ENCODE measurements at regions not wholly inside any gene's neighbourhood (a gene's known extent, or its start where the extent isn't known, plus 50 kb on each side); places are given as distances from the start of the nearest gene placed in this dataset.

DNA sequence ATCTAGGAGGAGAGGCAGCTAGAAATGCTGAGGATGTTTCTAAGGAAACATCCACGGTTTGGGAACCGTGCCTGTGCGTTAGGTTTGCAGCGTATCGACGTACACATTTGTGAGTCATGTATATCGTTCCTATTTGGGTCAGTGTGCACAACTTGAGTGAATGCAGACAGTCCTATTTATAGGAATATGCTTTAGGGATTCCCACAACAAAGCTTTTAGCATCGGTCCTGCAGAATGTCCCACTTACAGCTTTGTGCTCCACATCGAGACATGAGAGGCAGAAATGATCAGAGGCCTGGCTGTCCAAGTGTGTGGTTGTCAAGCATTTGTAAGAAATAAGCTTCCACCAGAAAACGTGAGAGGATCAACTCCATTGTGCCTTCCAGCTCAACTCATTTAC lies 1282.7 kb upstream of the WWC1 start:
- TF ChIP-seq, protein P1, sequence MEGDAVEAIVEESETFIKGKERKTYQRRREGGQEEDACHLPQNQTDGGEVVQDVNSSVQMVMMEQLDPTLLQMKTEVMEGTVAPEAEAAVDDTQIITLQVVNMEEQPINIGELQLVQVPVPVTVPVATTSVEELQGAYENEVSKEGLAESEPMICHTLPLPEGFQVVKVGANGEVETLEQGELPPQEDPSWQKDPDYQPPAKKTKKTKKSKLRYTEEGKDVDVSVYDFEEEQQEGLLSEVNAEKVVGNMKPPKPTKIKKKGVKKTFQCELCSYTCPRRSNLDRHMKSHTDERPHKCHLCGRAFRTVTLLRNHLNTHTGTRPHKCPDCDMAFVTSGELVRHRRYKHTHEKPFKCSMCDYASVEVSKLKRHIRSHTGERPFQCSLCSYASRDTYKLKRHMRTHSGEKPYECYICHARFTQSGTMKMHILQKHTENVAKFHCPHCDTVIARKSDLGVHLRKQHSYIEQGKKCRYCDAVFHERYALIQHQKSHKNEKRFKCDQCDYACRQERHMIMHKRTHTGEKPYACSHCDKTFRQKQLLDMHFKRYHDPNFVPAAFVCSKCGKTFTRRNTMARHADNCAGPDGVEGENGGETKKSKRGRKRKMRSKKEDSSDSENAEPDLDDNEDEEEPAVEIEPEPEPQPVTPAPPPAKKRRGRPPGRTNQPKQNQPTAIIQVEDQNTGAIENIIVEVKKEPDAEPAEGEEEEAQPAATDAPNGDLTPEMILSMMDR (IDR thresholded peaks at IDR 0.05; ENCODE audit: low read depth, low read length): no peak
- DNase-seq (ENCODE audit: extremely low read depth, low read depth): no peak

DNA sequence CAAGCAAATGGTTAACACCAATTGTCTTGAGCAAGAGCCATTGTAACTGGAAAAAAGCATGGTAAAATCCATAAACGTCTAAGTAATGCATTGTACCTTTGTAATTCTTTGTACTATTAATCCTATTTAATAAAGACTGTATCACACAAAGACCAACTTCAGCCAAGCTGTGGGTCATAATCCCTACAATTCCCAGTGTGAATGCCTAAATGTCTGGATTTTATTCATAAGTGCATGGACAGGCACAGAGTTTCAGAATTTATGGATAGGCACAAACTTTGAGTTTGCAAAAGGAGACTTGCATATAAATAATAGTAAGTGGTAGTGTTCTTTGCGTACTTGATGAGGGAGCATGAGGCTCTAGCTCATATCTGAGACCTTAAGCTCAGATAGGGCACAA lies 1280.2 kb upstream of the WWC1 start:
- TF ChIP-seq, protein P1 (IDR thresholded peaks at IDR 0.05; ENCODE audit: low read depth, low read length): no peak
- DNase-seq (ENCODE audit: extremely low read depth, low read depth): no peak

DNA sequence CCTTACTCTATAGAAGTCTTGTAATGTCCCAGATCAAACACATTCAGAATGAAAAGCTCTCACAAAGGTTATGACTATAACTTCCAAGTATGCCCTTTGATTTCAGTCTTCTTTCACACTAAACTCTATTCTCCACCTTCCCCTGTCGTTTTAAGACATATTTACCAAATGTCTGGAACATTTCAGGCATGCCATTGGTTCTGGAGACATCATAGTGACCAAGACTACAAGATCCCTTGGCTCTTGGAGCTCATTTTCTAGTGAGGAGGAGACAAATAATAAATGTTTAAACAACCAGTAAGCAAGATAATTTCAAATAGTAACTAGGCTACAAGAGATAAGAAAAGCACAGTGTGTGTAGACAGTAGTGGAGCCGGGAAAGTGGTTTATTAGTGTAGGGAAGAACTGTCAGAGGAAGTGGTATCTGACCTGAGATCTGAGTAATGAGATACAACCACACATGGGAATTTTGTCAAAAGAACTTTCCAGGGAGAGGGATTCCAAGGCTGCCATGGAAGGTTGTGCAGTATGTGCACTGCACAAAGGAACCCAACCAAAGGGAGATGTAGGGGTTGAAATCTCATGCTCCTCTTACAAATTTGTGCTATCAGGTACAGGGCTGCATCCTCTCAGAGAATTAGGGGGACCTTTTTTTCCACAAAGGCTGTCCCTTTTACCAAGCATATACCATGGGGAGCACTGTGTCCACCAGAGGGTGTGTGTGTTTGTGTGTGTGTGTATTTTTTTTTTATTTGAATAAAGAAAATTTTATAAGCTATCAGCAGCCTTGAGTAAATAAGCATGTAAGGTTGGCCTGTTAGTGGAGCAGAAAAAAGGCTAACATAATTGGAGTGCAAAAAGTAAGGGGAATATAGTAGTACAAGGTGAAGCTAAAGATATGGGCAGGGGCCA lies 1279.1 kb upstream of the WWC1 start:
- no peak for DNase-seq (ENCODE audit: extremely low read depth, low read depth)

DNA sequence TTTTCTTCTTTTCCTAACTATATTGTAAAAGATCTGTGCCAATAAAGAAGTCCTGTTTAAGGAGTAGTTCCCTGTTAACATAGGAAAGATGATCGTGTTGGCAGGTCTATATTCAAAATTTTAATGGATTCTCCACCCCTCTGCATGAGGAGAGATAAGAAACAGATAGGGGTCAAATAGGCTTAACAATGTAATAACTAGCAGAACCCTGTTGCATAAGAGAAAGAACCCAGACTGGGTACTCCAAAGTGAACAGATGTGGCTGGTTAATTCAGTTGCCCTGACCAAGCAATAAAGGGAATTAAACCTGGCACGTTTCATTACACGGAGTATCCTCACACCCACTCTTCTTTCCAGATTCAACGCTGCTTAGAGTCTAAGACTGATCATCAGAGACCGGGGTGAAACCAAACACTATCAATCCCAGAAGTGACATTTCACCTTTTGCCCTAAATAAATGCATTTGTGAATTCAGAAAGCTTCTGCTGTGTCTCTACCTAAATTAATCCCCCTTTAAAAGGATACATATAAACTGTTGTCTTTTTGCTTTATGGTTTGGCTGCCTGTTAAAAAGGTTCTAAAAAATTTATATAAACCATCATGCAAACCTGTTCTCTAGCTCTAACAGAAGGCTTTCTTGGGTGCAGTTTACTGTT lies 1276.9 kb upstream of the WWC1 start:
- no peak for DNase-seq (ENCODE audit: extremely low read depth, low read depth)
- TF ChIP-seq, protein P1 (IDR thresholded peaks at IDR 0.05; ENCODE audit: low read depth, low read length): no peak

More for the DNA sequence above, 1279.1 kb upstream of the WWC1 start:
- TF ChIP-seq, protein P1 (IDR thresholded peaks at IDR 0.05; ENCODE audit: low read depth, low read length): no peak

DNA sequence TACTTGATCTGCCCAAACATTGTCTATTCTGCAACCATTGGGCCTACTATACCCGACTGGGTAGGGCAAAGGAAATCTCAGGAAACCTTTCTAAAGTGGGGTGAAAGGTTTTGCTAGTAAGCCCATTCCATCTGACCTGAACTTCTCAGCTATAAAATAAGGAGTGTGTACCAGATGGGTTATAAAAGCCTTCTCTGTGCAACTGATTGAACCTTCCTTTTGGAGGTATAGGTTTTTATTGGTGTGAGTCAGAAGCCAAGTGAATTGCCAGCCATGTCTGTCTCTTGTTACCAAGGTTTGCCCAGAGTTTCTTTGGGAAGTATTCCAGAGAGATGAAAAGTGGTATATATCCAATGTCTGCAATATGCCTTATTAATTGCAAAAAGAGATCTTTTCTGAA lies 1271.0 kb upstream of the WWC1 start:
- TF ChIP-seq, protein P1 (IDR thresholded peaks at IDR 0.05; ENCODE audit: low read depth, low read length): no peak
- DNase-seq (ENCODE audit: extremely low read depth, low read depth): no peak

DNA sequence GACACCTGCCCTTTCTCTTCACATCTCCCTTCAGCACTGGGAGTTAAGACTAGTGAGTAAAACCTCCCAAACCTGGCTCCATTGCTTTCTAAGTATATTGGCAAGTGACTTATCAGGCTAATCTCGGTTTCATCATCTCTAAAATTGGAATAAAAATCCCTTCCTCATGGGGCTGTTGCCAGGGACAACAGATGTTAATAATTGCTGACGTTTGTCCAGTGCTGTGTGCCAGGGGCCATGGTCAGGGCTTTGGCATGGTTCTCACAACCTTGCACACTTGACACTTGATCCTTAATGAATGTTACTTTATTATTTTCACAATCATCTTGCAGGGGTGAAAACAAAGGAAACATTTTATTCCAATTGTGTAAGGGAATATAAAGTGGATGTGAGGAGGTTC lies 1262.0 kb upstream of the WWC1 start:
- TF ChIP-seq, protein P1 (IDR thresholded peaks at IDR 0.05; ENCODE audit: low read depth, low read length): no peak
- DNase-seq (ENCODE audit: extremely low read depth, low read depth): no peak

DNA sequence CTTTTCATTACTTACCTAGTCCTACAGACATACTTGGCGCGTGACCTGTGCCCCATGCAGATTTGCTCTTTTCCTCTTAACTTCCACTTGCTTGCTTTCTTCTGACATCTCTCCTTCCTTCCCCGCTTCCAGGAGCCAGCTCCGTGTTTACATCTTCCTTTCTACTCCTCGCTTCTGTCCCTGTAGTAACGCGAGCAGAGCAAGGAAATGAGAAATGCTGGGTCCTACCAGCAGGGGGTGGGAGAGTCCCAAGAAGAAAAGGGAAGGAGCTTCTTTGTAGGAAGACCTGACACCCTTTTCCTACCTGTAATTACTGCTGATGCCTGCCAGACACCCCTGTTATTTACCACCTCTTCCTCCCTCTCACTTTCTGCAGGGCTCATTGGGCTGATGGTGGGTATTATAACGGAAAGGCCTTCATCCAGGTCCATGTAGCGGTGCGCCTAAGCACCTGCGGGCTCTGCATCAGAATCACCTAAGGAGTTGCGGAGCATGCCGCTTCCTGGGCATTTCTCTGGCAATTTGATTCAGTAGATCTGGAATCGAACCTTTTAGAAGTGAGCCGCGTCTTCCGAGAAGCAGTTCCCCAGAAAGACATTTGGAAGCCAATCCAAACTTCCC lies 1260.8 kb upstream of the WWC1 start:
- no peak for DNase-seq (ENCODE audit: extremely low read depth, low read depth)
- TF ChIP-seq, protein P1 (IDR thresholded peaks at IDR 0.05; ENCODE audit: low read depth, low read length): no peak
